ENCODE measurements at regions not wholly inside any gene's neighbourhood (a gene's known extent, or its start where the extent isn't known, plus 50 kb on each side); places are given as distances from the start of the nearest gene placed in this dataset.

DNA sequence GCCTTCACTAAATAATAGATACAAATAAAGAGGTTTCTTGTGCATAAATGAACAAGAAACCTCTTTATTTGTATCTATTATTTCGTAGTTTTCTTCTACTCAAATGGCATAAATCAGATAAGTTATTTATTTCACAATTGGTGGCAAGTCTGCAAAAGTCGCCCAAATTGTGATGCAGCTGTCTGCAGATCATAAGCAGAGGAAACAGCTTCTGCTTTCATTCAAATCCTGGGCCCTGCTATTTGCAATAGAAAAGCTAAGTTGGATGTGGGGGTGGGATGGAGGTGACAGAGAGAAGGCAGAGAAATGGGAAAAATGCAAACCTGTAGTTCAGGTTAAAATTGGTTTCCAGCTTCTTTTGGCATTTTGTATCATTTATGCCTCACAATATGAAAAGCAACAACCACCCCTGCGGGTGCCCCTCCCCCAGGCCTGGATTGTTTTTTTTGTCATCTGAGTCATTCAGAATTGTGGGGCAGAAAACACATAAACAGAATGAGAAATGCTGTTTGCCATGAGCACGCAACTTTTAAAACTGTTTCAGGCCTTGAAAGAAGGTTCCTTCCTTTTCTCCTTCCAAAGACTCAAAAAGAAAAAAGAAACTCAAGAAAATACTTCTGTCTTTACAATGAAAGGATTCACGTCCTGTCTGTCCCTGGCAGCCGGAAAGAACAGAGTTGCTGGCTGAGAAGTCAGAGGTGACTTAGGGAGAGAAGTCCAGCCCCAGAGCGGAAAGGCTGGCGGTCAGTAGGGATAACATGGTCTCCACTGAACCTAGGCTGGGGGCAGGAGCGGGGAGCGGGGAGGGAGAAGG, 132.9 kb downstream of the BAMBI start:
- no peak for DNase-seq (ENCODE audit: low read depth in 1 of 2, low spot score in 1 of 2)

DNA sequence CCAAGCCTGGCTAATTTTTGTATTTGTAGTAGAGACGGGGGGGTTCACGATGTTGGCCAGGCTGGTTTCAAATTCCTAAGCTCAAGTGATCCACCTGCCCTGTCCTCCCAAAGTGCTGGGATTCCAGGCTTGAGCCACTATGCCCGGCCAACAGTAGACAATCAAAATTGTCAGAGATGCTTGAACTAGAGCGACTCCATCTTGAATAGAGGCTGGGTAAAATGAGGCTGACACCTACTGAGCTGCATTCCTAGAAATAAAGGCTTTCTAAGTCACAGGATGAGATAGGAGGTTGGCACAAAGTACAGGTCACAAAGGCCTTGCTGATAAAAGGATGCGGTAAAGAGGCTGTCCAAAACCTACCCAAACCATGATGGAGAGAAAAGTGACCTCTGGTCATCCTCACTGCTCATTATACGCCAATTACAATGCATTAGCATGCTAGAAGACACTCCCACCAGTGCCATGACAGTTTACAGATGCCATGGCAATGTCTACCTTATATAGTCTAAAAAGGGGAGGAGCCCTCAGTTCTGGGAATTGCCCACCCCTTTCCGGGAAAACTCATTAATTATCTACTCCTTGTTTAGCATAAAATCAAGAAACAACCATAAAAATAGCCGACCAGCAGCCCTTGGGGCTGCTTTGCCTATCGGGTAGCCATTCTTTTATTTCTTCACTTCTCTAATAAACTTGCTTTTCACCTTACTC, 134.5 kb downstream of the BAMBI start:
- DNase-seq (ENCODE audit: low read depth in 1 of 2, low spot score in 1 of 2): no peak

DNA sequence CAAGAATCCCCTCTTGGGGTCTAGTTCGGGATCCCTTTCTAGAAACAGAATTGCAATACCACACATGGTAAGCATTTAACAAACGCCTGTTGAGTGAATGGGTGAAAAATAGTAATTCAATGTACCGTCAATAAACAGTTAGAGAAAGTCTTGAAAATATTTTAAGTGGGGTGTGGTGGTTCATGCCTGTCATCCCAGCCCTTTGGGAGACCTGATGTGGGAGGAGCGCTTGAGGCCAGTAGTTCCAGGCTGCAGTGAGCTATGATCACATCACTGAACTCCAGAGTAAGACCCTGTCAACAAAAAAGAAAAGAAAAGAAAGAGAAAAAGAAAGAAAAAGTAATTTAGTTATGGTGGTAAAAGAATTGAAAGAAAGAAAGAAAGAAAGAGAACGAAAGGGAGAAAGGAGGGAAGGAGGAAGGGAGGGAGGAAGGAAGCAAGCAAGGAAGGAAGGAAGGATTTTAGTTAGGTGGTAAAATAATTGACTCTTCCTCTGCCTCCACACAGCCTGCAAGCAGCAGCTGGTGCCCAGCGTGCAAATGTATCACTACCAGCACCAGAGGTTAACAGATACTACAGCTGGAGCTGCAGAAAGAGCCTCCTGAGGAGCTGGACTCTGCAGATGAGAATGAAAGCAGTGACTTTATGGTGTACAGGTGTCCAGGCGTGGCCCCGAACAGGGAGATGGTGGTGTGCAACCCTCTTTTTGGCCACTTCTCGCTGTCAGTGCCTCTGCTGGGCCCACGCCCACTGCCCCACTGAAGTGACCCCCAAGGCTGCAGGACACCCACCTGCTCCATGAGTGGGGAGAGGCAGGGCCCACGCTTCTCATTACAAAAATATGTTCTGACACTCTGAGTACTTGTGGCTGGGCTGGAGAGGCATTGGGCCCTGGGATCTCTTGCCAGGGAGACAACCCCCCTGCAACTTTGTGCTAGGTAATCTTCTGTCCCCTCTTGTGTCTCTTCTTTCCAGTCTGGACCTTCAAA, 135.4 kb downstream of the BAMBI start:
- DNase-seq (ENCODE audit: low read depth in 1 of 2, low spot score in 1 of 2): no peak

DNA sequence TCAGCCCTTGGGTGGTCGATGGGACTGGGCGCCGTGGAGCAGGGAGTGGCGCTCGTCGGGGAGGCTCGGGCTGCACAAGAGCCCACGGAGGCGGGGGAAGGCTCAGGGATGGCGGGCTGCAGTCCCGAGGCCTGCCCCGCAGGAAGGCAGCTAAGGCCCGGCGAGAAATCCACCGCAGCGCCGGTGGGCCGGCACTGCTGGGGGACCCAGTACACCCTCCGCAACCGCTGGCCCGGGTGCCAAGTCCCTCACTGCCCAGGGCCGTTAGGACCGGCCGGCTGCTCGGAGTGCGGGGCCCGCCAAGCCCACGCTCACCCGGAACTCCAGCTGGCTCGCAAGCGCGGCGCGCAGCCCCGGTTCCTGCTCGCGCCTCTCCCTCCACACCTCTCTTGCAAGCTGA, 138.4 kb downstream of the BAMBI start:
- DNase-seq (ENCODE audit: low read depth in 1 of 2, low spot score in 1 of 2): no peak

DNA sequence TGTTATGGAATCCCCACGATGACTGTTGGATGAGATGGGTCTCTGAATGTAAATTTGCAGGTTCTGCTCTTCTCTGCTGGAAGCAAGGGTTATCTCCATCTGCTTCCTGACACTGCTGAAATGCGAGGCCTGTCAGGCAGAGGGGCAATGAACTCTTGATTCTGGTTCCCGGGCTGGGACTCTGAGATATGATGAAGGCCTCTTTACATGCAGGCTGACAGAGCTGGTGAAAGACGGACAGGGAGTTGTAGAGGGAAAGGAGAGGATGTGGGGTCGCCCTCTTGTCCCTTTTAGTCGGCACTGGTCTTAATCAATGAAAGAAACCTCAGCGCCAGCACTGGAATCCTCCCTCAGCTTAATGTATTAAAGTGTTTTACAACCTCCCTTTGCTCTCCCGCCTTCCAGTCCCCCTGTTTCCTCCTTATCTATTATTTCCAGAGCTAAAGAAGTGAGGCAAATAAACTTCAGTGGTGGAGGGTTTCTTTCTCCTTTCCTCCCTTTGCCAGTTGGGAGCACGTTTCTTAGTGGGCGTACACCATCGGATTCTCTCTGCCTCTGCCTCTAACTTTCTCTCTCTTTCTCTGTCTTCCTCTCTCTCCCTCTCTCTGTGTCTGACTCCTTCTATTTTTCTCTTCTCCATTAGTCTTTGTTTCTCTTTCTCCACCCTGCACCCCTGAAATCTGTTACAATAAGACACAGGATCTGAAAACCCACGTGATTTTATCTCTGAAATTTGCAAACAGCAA, 145.6 kb downstream of the BAMBI start:
- DNase-seq (ENCODE audit: low read depth in 1 of 2, low spot score in 1 of 2): no peak

DNA sequence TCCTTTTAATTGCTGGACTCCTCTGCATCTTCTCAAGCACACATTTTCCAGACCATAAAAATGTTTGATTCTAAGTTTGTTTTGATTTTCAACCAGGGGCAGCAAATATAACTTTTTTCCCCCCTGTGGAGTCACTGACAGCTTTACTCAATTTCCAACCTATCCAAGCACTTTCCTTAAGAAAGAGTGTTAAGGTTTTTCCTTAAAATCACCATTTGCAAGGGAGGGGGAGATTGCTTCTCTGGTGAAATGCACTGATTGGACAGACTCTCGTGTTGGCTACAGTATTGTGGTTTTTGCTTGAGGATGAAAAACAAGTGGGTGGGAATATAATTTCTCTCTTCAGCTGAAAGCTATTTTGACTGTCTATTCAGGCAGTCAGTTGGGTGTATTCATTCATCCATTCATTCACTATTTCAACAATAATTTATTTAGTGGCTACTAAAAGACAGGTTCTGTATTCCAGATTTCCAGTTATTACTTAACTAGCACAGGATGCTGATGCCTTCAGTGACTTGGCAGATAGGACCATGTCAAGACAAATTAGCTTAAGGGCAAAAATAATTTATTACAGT, 146.3 kb downstream of the BAMBI start:
- no peak for DNase-seq (ENCODE audit: low read depth in 1 of 2, low spot score in 1 of 2)

DNA sequence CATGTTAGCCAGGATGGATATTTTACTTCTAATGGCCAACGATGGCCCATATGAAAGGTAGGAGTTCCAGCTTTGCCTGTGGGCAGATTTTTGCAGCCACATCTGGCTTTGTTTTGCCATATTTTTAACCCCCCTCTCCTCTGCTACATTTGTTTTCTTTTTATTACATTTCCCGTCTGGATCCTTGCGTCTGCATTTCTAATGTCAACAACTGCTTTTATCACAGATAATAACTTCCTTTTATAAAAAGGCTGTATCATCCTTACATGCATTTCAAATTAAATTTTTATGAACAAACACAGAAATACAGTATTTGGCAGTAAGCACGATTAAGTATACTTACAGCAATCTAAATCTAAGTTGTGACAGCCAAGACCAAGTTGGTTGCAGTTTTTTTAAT, 156.0 kb downstream of the BAMBI start:
- no peak for DNase-seq (ENCODE audit: low read depth in 1 of 2, low spot score in 1 of 2)

DNA sequence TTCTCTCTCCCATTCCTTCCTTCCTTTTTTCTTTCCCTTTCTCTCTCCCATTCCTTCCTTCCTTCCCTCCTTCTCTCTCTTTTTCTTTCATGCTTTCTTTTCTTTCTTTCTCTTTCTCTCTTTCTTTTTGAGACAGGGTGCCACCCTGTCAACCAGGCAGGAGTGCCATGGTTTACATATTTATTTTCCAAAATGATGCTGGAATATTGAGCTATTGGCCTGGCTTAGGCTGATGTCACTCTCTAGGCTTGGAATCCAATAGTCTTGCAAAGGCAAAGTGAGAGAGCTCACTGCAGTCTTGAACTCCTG, 159.1 kb downstream of the BAMBI start:
- no peak for DNase-seq (ENCODE audit: low read depth in 1 of 2, low spot score in 1 of 2)

DNA sequence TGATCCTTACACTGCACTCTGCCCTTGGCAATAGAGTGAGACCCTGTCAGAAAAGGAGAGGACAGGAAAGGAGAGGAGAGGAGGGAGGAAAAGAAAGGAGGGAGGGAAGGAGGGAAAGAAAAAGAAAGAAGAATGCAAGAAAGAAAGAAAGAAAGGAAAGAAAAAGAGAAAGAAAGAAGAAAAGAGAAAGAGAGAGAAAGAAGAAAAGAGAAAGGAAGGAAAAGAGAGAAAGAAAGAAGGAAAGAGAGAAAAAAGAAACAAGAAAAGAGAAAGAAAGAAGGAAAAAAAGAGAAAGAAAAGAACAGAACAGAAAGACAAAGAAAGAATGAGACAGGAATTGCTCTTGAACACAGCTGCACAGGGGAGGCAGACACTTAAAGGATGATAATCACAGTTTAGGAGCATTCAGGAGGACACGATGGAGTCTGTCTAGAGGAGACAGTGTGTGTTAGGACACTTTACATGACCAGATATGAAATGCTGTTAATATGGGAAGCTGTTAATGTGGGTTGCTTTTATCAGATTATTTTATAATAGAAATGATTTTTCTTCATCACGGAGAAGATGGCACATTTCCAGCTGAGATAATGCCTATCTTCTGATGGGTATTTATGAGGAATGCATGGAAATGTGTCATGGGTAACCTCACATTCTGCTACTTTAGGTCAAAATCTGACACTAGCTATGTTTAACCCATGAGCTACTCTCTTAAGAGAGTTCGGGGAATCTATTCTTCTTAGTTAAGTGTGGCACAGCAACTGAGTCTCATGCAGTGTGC, 160.5 kb downstream of the BAMBI start:
- DNase-seq (ENCODE audit: low read depth in 1 of 2, low spot score in 1 of 2): no peak

DNA sequence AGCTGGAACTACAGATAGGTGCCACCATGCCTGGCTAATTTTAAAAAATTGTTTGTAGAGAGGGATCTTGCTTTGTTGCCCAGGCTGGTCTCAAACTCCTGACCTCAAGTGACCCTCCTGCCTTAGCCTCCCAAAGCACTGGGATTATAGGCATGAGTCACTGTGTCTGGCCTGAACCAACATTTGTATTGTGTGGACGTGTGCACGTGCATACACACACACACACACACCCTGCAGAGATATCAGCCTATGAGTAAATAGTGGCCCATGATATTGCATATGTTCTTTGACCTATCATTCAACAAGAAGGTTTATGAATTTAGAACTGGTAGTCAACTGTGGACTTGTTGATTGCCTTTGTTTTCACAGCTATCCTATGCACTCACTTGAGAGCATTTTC, 161.6 kb downstream of the BAMBI start:
- no peak for DNase-seq (ENCODE audit: low read depth in 1 of 2, low spot score in 1 of 2)

DNA sequence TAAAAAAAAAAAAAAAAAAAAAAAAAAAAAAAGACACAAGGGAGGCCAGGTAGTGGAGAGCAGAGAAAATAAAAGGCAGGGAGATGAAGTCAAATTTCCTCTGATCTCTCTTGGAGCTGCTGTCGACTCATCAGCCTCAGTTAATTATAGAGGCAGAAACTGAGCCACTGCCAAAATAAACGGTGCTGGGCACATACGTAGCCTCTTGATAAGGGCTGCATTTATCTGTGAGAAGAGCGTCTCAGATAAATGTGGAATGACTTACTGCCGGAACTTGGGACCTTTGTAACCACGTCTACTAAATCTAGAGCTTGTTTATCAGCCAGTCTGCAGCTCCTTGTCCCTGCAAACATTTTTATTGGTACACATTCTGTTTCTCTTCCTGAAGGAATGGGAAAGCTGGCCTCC, 162.3 kb downstream of the BAMBI start:
- DNase-seq (ENCODE audit: low read depth in 1 of 2, low spot score in 1 of 2): no peak

DNA sequence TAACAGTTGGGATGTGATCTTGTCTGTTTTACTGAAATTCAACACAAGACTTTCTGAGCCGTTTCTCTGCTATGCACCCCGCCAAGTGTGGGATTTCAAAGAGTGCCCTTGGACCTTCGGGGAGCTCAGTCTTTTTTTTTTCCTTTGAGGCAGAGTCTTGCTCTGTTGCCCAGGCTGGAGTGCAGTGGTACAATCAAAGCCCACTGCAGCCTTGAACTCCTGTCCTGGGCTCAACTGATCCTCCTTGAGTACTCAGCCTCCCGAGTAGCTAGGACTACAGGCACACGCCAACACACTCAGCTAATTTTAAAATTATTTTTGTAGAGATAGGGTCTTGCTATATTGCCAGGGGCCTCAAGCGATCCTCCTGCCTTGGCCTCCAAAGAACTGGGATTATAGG, 162.9 kb downstream of the BAMBI start:
- DNase-seq (ENCODE audit: low read depth in 1 of 2, low spot score in 1 of 2): no peak

DNA sequence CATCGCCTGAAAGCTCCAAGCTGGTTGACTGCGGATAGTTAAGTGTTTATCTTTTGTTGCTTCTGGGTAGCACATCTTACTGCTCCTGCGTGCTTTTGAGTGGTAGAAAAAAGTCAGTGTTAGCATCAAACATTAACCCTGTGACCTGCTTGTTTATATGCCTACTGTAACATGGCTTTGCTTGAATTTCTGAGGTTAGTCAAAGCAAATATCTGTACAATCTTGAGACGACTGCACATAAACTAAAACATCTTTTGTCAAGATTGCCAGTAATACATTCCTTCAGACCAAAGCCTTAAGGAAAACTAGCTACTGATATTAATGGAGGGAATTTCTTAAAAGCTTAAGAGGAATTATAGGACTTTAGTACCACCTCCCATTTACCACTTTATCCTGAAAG, 163.7 kb downstream of the BAMBI start:
- no peak for DNase-seq (ENCODE audit: low read depth in 1 of 2, low spot score in 1 of 2)

DNA sequence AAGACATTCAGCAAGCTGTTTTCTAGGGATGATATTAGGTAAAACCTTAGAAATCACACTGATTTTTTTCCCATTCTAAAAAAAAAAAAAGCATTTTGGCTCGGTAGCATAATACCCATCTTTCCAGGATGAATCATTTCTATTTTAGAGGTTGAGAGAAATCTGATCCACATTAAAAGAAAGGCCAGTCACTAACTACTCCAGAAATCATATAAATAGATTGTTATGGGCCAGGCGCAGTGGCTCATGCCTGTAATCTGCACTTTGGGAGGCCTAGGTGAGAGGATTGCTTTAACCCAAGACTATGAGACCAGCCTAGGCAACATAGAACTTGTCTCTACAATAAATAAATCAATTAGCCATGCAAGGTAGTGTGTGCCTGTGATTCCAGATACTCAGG, 164.3 kb downstream of the BAMBI start:
- no peak for DNase-seq (ENCODE audit: low read depth in 1 of 2, low spot score in 1 of 2)

DNA sequence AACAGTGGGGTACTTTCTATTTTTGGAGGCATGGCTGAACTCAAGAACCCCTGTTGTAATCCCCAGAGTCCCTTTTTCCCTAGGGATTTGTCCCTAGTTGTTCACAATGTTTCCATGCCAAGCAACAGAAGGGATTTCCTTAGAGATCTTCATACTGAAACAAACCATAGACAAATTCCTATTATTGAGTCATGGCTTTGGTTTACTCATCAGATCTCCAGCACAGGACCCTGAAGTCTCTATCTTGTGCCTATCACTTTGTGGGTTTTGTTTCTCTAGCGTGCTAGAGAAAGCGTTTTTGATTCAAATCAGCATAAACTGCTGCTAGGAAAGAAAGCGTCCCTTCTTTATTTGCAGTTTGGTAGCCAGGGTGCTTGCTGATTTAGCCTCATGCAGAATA, 165.0 kb downstream of the BAMBI start:
- no peak for DNase-seq (ENCODE audit: low read depth in 1 of 2, low spot score in 1 of 2)

DNA sequence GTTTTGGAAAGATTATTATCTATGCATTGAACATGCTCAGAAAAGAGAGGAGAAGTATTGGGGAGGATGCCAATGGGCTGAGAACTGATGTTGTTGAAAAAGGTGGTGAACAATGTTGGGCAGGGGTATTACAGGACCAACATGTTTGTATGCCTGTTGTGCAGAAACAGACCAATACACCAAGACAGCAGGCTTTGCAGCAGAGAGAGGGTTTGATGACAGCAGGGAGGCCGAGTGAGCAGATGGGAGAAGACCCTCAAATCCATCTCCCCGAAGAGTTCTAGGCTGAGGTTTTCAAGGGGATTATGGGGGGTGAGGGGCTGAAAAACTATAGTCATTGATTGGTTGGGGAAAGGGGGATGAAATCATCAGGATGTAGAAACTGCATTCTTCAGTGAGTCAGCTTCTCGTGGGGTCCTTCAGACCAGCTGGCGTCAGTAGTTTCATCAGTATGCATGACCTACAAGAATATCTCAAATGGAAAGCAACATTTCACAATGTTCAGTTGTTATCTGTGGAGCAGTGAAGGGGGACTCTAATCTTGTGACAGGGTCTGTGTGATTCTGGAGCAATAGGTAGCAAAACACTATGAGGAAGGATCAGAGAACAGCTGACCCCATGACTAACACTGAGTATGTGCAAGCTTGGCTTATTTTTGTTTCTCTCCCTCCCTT, 167.8 kb downstream of the BAMBI start:
- DNase-seq (ENCODE audit: low read depth in 1 of 2, low spot score in 1 of 2): no peak

DNA sequence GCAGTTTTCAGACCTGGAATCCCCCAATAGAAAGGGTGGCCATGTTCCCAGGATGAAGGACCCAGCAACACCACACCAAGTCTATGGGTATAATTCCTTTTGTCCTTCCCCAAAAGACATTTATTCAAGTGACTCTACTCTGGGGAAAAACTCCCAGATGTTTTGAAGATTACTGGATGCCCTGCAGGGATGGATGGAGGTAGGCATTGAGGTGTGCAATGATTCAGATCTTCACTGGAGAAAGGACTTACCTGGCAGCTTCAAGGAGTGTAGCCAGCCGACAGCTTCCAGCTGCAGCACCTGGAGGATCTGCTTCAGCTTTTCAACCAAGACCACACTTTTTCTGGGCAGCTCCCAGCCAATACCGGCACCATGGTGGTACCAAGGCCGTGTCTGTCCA, 172.0 kb downstream of the BAMBI start:
- no peak for DNase-seq (ENCODE audit: low read depth in 1 of 2, low spot score in 1 of 2)

DNA sequence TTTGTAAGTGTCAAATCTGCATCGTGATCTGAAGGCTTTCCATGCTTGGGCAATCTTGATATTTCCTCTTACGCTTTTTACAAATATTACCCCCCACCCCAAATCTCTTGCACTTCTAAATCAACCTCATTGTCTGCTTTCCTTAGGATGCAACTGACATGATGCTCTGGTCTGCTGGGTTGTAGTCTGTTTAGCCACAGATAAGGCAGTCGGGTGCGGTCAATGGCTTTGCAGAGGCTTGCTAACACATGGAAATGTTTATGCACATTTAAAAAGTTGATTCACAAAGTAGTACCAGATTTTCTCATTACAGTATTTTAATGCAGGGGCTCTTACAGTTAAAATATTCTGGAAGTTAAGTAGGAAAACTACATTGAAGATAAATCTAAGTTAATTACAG, 172.5 kb downstream of the BAMBI start:
- no peak for DNase-seq (ENCODE audit: low read depth in 1 of 2, low spot score in 1 of 2)

DNA sequence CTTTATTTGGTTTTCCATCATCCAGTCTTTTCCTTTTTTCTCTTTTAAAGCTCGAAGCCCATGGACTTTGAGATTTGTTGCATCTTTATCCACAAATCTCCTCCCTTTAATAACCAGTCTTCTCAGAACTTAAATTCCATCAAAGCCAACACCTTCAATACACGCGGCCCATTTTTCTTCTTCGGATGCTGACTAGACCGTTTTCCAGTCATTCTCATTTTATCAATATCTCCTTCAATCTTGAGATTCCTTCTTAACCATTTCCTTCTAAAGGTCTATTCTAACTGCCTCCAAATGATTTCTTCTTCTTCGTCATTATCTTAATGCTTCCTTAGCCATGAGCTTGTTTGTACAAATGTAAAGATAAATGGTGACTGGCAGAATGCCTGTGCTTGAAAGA, 173.5 kb downstream of the BAMBI start:
- DNase-seq (ENCODE audit: low read depth in 1 of 2, low spot score in 1 of 2): no peak

All from activated CD4-positive, alpha-beta T cell treated with anti-CD3 and anti-CD28 coated beads, Interleukin-2, amount 50 U/mL, for 24 hours (primary cell).